GM12865 (cell line): ENCODE measurements at regions not wholly inside any gene's neighbourhood (a gene's known extent, or its start where the extent isn't known, plus 50 kb on each side); places are given as distances from the start of the nearest gene placed in this dataset.

Experiments
- DNase-seq: peaks from one replicate; pipeline ENCODE4 v3.0.0; 2010; ENCODE audit warnings: low read depth
- H3K4me3 ChIP-seq: 2 replicates; pipeline ENCODE4 v1.5.1; 2011; ENCODE audit warnings: mild to moderate bottlenecking, low read depth, low read length, control low read depth
- TF ChIP-seq, protein P1 (sequence below): IDR thresholded peaks from 2 replicates; pipeline ENCODE4 v1.5.1; 2011; ENCODE audit warnings: low read length, control low read depth, low read depth, inconsistent platforms; ENCODE audit not compliant: insufficient read depth; ENCODE audit errors: missing control alignments

DNA sequence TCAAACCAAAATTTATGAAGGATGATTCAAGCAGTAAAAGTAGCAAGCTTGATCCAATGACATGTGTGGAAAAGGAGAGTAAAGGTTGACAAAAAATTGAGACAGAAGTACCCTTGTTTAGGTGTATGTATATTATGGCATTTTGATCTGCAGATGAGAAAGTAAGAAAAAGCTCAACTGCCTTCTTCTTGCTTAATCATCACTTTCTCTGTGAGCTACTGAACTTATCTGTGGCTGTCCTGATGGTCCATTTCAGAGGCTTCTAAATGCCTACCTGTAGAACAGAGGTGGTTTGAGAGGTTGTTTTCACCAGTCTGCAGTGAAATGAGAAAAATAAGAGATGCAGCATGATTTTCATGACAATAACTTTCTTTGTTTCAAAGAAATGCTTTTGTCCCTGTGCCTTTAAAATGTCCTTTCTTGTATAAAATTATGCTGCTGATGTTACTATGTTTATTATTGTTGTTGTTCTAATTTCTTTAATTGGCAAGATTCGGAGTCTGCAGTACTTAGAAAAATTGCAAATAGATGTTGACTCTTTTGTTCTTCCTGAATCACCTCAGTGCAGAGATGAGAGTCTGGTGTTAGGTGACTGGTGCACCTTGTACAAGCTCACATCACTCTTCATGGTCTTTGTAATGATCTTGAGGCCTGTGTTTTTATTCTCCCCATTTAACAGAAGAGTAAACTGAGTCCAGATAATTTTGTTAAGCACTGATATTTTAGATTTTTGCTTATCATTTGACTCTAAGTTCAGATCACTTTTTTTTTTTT is 821.9 kb downstream of the VRK1 start:
- DNase-seq: no peak
- TF ChIP-seq, protein P1, sequence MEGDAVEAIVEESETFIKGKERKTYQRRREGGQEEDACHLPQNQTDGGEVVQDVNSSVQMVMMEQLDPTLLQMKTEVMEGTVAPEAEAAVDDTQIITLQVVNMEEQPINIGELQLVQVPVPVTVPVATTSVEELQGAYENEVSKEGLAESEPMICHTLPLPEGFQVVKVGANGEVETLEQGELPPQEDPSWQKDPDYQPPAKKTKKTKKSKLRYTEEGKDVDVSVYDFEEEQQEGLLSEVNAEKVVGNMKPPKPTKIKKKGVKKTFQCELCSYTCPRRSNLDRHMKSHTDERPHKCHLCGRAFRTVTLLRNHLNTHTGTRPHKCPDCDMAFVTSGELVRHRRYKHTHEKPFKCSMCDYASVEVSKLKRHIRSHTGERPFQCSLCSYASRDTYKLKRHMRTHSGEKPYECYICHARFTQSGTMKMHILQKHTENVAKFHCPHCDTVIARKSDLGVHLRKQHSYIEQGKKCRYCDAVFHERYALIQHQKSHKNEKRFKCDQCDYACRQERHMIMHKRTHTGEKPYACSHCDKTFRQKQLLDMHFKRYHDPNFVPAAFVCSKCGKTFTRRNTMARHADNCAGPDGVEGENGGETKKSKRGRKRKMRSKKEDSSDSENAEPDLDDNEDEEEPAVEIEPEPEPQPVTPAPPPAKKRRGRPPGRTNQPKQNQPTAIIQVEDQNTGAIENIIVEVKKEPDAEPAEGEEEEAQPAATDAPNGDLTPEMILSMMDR: no peak
- no peak overlapping the region for H3K4me3 ChIP-seq

GRCh38 chr14:97620066-97620465 is 822.9 kb downstream of the VRK1 start:
- TF ChIP-seq, protein P1: no peak
- no peak overlapping the region for H3K4me3 ChIP-seq
- DNase-seq: no peak

GRCh38 chr14:97624985-97625384 is 827.8 kb downstream of the VRK1 start:
- no peak overlapping the region for H3K4me3 ChIP-seq
- DNase-seq: peak; percentile 54
- TF ChIP-seq, protein P1: no peak

DNA sequence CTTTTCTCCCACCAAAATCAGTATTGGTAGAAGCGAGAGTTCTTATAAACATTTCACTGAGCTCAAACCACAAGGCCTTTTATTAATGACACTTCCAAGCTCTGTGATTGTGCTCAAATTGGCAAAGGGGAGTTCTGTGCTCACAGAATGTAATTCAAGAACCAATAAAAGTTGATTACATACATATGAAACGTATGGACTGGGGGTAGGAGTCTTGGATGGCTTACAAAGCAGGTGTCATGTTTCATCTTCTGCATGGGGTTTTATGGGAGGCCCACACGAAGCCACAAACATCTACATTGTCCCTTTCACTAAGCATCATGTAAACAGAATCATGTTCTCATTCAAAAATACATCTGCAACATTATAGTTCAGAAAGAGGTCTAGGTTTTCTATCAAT is 828.3 kb downstream of the VRK1 start:
- DNase-seq: peak; percentile 32
- TF ChIP-seq, protein P1: no peak
- H3K4me3 ChIP-seq: no peak overlapping the region

DNA sequence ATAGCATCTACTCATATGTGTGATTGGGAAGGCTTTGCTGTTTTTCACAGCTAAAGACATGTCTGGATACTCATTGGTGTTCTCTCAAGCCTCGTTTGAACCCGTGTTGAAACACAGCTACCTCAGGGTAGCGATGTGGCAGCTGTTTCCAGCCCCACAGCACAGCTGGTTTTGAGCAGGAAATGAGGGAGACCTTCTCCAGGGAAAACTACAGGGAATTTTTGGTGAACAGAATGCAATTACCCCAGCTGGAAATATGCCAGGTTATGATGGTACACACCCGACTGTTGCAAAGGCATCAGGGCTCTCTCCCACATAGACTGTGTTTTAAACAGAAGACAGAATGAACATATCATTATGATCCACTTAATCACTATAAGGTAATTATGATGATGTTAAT is 828.9 kb downstream of the VRK1 start:
- TF ChIP-seq, protein P1: no peak
- H3K4me3 ChIP-seq: no peak overlapping the region
- no peak for DNase-seq

GRCh38 chr14:97630249-97630648 is 833.1 kb downstream of the VRK1 start:
- H3K4me3 ChIP-seq: no peak overlapping the region
- DNase-seq: no peak
- TF ChIP-seq, protein P1: no peak
